K562 (cell line): ENCODE measurements at regions not wholly inside any gene's neighbourhood (a gene's known extent, or its start where the extent isn't known, plus 50 kb on each side); places are given as distances from the start of the nearest gene placed in this dataset.

Source experiments
- ATAC-seq: fragments of 200-7000 bp; cut with Tn5 transposase; 3 replicates; pipeline ENCODE4 v1.9.1; 2020; ENCODE audit warnings: moderate library complexity
- BruUV-seq: library from RNA; stranded (reverse); fragments of 400-500 nt; replicated peaks from 2 replicates; lab custom pipeline; 2021; lab: Mats Ljungman, UMichigan
- CTCF ChIA-PET: fragments of 300-600 bp; formaldehyde crosslinking; extraction: SDS; loops from one replicate; lab custom pipeline; 2021; ENCODE audit warnings: low intra/inter-chr PET ratio; lab: Yijun Ruan, JAX
- POLR2A ChIA-PET: fragments of 300-600, 350-650 bp; sonication (Branson Sonifier 250); formaldehyde crosslinking; extraction: SDS; loops from one replicate; lab custom pipeline; 2021; ENCODE audit warnings: antibody characterized with exemption, inconsistent platforms; lab: Yijun Ruan, JAX
- DNase-seq, 4 experiments: peaks; one replicate each; pipeline versions ENCODE4 v3.0.0 to v3.0.0-alpha.2; 2011 to 2018; ENCODE audit warnings: low spot score in 3 of 4, mixed read lengths in 3 of 4; ENCODE audit errors: extremely low read depth in 1 of 4
- FAIRE-seq: peaks from 2 replicates; lab custom pipeline; 2011; peaks lifted over from hg19 to GRCh38; lab: Jason Lieb, UNC
- H2AFZ ChIP-seq: 2 replicates; pipeline ENCODE4 v1.6.0; 2011; ENCODE audit warnings: low read depth, low read length, control low read depth, inconsistent platforms
- H3K27ac ChIP-seq: fragments of 200-600 bp; 3 replicates; pipeline ENCODE4 v1.8.0; 2011; ENCODE audit warnings: low read depth, mild to moderate bottlenecking, control low read depth, inconsistent platforms, low read length, moderate library complexity, mixed read lengths; ENCODE audit errors: extremely low read depth
- H3K27me3 ChIP-seq, 2 experiments: fragments of 300-600 bp in 1 of 2; 2 replicates in 1 of 2; 3 replicates in 1 of 2; pipeline versions ENCODE4 v1.6.0 to v1.8.0; 2011; ENCODE audit warnings: inconsistent platforms in 2 of 2, low read length in 2 of 2, mild to moderate bottlenecking in 1 of 2, mixed read lengths in 1 of 2, moderate library complexity in 1 of 2; ENCODE audit not compliant: control insufficient read depth in 2 of 2, insufficient read depth in 2 of 2
- H3K36me3 ChIP-seq: fragments of 300-600 bp; 3 replicates; pipeline ENCODE4 v1.8.0; 2011; ENCODE audit warnings: mild to moderate bottlenecking, low read length, inconsistent platforms; ENCODE audit not compliant: control insufficient read depth, insufficient read depth
- H3K4me1 ChIP-seq, 2 experiments: fragments of 200-600 bp in 1 of 2; replicated peaks in 1 of 2; 2 replicates in 1 of 2; 3 replicates in 1 of 2; pipeline versions ENCODE4 v1.5.1 to v1.8.0; 2011; ENCODE audit warnings: inconsistent platforms in 2 of 2, low read length in 2 of 2, mild to moderate bottlenecking in 1 of 2, mixed read lengths in 1 of 2, moderate library complexity in 1 of 2; ENCODE audit not compliant: control insufficient read depth in 2 of 2, insufficient read depth in 2 of 2
- H3K4me2 ChIP-seq: 2 replicates; pipeline ENCODE4 v1.6.1; 2011; ENCODE audit warnings: low read length, control low read depth, inconsistent platforms, mixed read lengths; ENCODE audit not compliant: insufficient read depth
- H3K4me3 ChIP-seq: fragments of 200-600 bp; sonication (generic), shearing (Covaris generic); 2 replicates; pipeline ENCODE4 v1.5.1; 2016; ENCODE audit warnings: control low read depth, inconsistent platforms
- H3K79me2 ChIP-seq: fragments of 200-600 bp; 3 replicates; pipeline ENCODE4 v1.8.0; 2011; ENCODE audit warnings: low read length, inconsistent platforms; ENCODE audit not compliant: control insufficient read depth, insufficient read depth
- H3K9ac ChIP-seq, 2 experiments: 2 replicates each; pipeline versions ENCODE4 v1.6.0 to v1.6.1; 2011; ENCODE audit warnings: low read depth in 2 of 2, low read length in 2 of 2, control low read depth in 1 of 2, inconsistent platforms in 1 of 2, mild to moderate bottlenecking in 1 of 2, mixed read lengths in 1 of 2; ENCODE audit not compliant: insufficient read depth in 1 of 2
- H3K9me1 ChIP-seq: one replicate; pipeline ENCODE4 v1.6.0; 2011; ENCODE audit warnings: inconsistent platforms, mild to moderate bottlenecking, low read length, moderate library complexity; ENCODE audit not compliant: control insufficient read depth, insufficient read depth
- H3K9me3 ChIP-seq: replicated peaks from 2 replicates; pipeline ENCODE4 v1.5.1; 2011; ENCODE audit warnings: low read depth, low read length, inconsistent platforms; ENCODE audit not compliant: control insufficient read depth, insufficient read depth
- H4K20me1 ChIP-seq: replicated peaks from 2 replicates; pipeline ENCODE4 v1.6.1; 2011; ENCODE audit warnings: low read length, inconsistent platforms, mixed read lengths; ENCODE audit not compliant: control insufficient read depth, insufficient read depth
- NCOA2 ChIP-seq, 2 experiments: fragments of 450-650 bp; IDR thresholded peaks; 2 replicates each; pipeline ENCODE4 v1.6.1; 2018; ENCODE audit warnings: mild to moderate bottlenecking in 2 of 2, moderate library complexity in 1 of 2; ENCODE audit not compliant: partially characterized antibody in 2 of 2
- PHF20 ChIP-seq: fragments of 450-650 bp; IDR thresholded peaks from 2 replicates; pipeline ENCODE4 v1.6.1; 2018; ENCODE audit not compliant: partially characterized antibody
- RBM34 ChIP-seq: fragments of 200-400 bp; formaldehyde crosslinking; IDR thresholded peaks from 2 replicates; pipeline ENCODE4 v1.6.1; 2018; ENCODE audit warnings: low read length, borderline replicate concordance; ENCODE audit not compliant: insufficient read depth
- SAP30 ChIP-seq: fragments of 200-600 bp; sonication (generic); IDR thresholded peaks from 2 replicates; pipeline ENCODE4 v1.6.1; 2012; ENCODE audit warnings: borderline replicate concordance, low read depth, mild to moderate bottlenecking, moderate library complexity, low read length, control low read depth, inconsistent platforms; ENCODE audit not compliant: insufficient read depth, poor library complexity, severe bottlenecking
- SPI1 ChIP-seq: IDR thresholded peaks from 2 replicates; pipeline ENCODE4 v1.6.1; 2011; ENCODE audit warnings: low read depth, low read length, control low read depth, borderline replicate concordance
- ZNF707 ChIP-seq: fragments of 250-450 bp; sonication (Bioruptor Pico); conservative IDR thresholded peaks from 2 replicates; pipeline ENCODE4 v1.8.0; 2022; ENCODE audit warnings: inconsistent platforms, mild to moderate bottlenecking, moderate library complexity
- ZNF77 ChIP-seq: fragments of 250-450 bp; sonication (Bioruptor Pico); IDR thresholded peaks from 2 replicates; pipeline ENCODE4 v1.5.0; 2020
- WGBS: fragments of 100-300 bp; shearing (Covaris generic); methylation state at CpG from one replicate; pipeline ENCODE4 v1.1.6; 2016; ENCODE audit warnings: low coverage, mixed read lengths; ENCODE audit not compliant: insufficient coverage; ENCODE audit errors: missing lambda C conversion rate; 5-methylcytosine and 5-hydroxymethylcytosine counted together
- in situ Hi-C: fragments of 300-500 bp; cut with MboI; formaldehyde crosslinking; loops from 4 replicates; pipeline ENCODE4 v1.15.0; 2018; ENCODE audit warnings: inconsistent platforms, mixed read lengths
- intact Hi-C: fragments of 100-400 bp; cut with micrococcal nuclease; formaldehyde crosslinking; loops from 2 replicates; pipeline ENCODE4 v1.14.2; 2022
- TF ChIP-seq, protein P1 (sequence below), 3 experiments: IDR thresholded peaks in 2 of 3; conservative IDR thresholded peaks in 1 of 3; 2 replicates each; pipeline ENCODE4 v1.5.1; 2011 to 2012; ENCODE audit warnings: low read length in 3 of 3, mild to moderate bottlenecking in 3 of 3, control low read depth in 2 of 3, improper control_type of control experiment in 1 of 3, inconsistent platforms in 1 of 3, low read depth in 1 of 3, mixed read lengths in 1 of 3, moderate library complexity in 1 of 3; ENCODE audit not compliant: insufficient read depth in 2 of 3

DNA sequence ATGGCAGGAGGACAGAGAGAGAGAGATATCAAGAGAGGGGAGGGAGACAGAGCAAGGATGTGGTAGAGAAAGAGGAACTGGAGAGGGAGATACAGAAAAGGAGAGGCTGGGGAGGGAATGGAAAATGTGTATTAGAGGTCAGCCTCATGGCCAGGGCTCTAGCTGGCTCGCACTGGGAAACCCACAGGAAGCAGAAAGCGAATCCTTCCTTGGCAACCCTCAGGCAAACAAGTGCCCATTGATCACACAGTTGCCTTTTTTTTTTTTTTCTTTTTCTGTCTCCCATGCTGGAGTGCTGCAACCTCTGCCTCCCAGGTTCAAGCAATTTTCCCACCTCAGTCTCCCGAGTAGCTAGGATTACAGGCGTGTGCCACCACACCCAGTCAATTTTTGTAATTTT is 391.2 kb downstream of the TYW1 start:
- Histone ChIP-seq H3K9me1 (no peaks in the 10 kb centered on the region), H3K9me3 (no peaks in the 10 kb centered on the region), H3K79me2 (no peaks in the 10 kb centered on the region), H3K4me2 (no peak overlapping the region), H3K27me3 (peaks cover 18 to 39% of the 10 kb centered on the region in 2 experiments; a peak in 4 of 5 replicates), H2AFZ (no peak overlapping the region), H3K4me3 (no peak overlapping the region), H3K9ac (no peak overlapping the region), H3K36me3 (no peaks in the 10 kb centered on the region), H3K4me1 (no peaks in the 10 kb centered on the region), H4K20me1 (peaks cover 5% of the 10 kb centered on the region; the same call in 1 of the 2 replicates), H3K27ac (no peak overlapping the region)
- DNase-seq (no peak), ATAC-seq (no peak), FAIRE-seq (no peak)
- BruUV-seq, result no TSS peak
- ChIA-PET CTCF (no interaction called here), POLR2A (interaction anchor here (0.6 to 0.7 kb wide), 2 partner anchors 10 to 457 kb away, joined by 3 read pairs; no protein-coding TSS in a partner anchor)
- intact Hi-C loops (no loop called here), in situ Hi-C loops (no loop called here)
- 0% methylated on average over 4 of the region's 4 CpGs for WGBS
- TF ChIP-seq RBM34 (no peak), SPI1 (peak; percentile 57; the same call in 1 of the 2 replicates)

DNA sequence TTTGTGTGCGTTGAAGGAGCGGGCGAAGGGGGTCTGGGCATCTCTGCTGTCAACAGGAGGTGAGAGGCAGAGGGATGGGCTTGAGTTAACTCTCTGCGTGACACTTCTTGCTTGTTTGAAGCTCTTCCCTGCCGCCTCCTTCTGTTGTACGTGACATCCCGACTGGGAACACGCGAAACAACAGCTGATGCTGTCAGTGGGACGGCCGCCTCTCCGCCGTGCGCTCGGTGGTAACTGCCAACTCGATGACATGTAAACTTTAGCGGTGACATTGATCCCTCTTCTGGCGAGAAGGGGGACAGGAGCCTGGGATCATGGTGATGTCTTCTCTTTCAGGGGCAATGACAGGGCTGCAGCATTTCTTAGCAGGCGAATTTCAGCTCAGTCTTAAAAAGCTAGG is 394.5 kb downstream of the TYW1 start:
- ChIA-PET POLR2A (no interaction called here), CTCF (no interaction called here)
- no peak overlapping the region for H2AFZ ChIP-seq
- peak; percentile 52 for FAIRE-seq
- WGBS, result under 1% methylated on average over 19 of the region's 19 CpGs
- no peaks in the 10 kb centered on the region for H3K4me1 ChIP-seq
- BruUV-seq, result no TSS peak
- in situ Hi-C loops, result no loop called here
- H4K20me1 ChIP-seq, result peaks cover 5% of the 10 kb centered on the region; the same call in 1 of the 2 replicates
- no peak overlapping the region for H3K4me2 ChIP-seq
- H3K27ac ChIP-seq, result no peak overlapping the region
- peaks cover 17 to 40% of the 10 kb centered on the region in 2 experiments; a peak in 4 of 5 replicates for H3K27me3 ChIP-seq
- no peaks in the 10 kb centered on the region for H3K36me3 ChIP-seq
- peak; percentile 14 to 39 (median 24) for DNase-seq
- H3K9ac ChIP-seq, result no peak overlapping the region
- peak; percentile 61 for ATAC-seq
- TF ChIP-seq PHF20 (no peak), ZNF707 (no peak), SAP30 (no peak), NCOA2 (IDR thresholded peaks at IDR 0.05; ENCODE audit: partially characterized antibody in 2 of 2) (no peak), ZNF77 (CRISPR knock-in tag) (no peak)
- TF ChIP-seq, protein P1, sequence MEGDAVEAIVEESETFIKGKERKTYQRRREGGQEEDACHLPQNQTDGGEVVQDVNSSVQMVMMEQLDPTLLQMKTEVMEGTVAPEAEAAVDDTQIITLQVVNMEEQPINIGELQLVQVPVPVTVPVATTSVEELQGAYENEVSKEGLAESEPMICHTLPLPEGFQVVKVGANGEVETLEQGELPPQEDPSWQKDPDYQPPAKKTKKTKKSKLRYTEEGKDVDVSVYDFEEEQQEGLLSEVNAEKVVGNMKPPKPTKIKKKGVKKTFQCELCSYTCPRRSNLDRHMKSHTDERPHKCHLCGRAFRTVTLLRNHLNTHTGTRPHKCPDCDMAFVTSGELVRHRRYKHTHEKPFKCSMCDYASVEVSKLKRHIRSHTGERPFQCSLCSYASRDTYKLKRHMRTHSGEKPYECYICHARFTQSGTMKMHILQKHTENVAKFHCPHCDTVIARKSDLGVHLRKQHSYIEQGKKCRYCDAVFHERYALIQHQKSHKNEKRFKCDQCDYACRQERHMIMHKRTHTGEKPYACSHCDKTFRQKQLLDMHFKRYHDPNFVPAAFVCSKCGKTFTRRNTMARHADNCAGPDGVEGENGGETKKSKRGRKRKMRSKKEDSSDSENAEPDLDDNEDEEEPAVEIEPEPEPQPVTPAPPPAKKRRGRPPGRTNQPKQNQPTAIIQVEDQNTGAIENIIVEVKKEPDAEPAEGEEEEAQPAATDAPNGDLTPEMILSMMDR (IDR thresholded peaks at IDR 0.05 in 2 of 3, conservative IDR thresholded peaks at IDR 0.05 in 1 of 3; ENCODE audit: insufficient read depth in 2 of 3, low read depth in 1 of 3, low read length in 3 of 3), result 0 out of 6 replicates have a peak, but pooled peaks of 1 of the 3 experiments have one; percentile 8
- TF ChIP-seq, all 486 proteins: peak for 1
- H3K9me3 ChIP-seq, result no peaks in the 10 kb centered on the region
- H3K9me1 ChIP-seq, result no peaks in the 10 kb centered on the region
- no peak overlapping the region for H3K4me3 ChIP-seq
- intact Hi-C loops, result no loop called here
- no peaks in the 10 kb centered on the region for H3K79me2 ChIP-seq
